Vagina (tissue), 2 donors: ENCODE measurements at regions not wholly inside any gene's neighbourhood (a gene's known extent, or its start where the extent isn't known, plus 50 kb on each side); places are given as distances from the start of the nearest gene placed in this dataset.

Source experiments
- CTCF ChIP-seq, 3 experiments: fragments of 450-650 bp in 2 of 3; fragments of 200-600 bp in 1 of 3; sonication (generic) in 1 of 3; IDR thresholded peaks; one replicate each; pipeline ENCODE4 v1.5.1; 2017 to 2019; ENCODE audit warnings: antibody characterized with exemption in 3 of 3, mild to moderate bottlenecking in 2 of 3, moderate library complexity in 2 of 3
- POLR2A ChIP-seq, 2 donors: fragments of 450-650 bp; IDR thresholded peaks; one replicate each; pipeline ENCODE4 v1.6.1; 2017; ENCODE audit warnings: antibody characterized with exemption in 2 of 2, mild to moderate bottlenecking in 2 of 2, moderate library complexity in 2 of 2

- TF ChIP-seq CTCF (IDR thresholded peaks at IDR 0.05) (no peak), POLR2A (IDR thresholded peaks at IDR 0.05) (no peak)
These were observed 165.4 kb upstream of the P2RY1 start for GRCh38 chr3:152669560-152669959.
